Cardiac fibroblast (primary cell): ENCODE measurements at regions not wholly inside any gene's neighbourhood (a gene's known extent, or its start where the extent isn't known, plus 50 kb on each side); places are given as distances from the start of the nearest gene placed in this dataset.

Experiments used
- DNase-seq, 2 donors: peaks; one replicate each; pipeline versions ENCODE4 v3.0.0 to v3.0.0-alpha.2; 2010; ENCODE audit warnings: low read depth in 2 of 2
- H3K4me3 ChIP-seq, 2 donors: replicated peaks in 1 of 2; 1 replicate in 1 of 2; 2 replicates in 1 of 2; pipeline ENCODE4 v1.5.1; 2011; ENCODE audit warnings: low read depth in 2 of 2, low read length in 2 of 2, mild to moderate bottlenecking in 2 of 2, moderate library complexity in 1 of 2
- TF ChIP-seq, protein P1 (sequence below): IDR thresholded peaks from one replicate; pipeline ENCODE4 v1.5.1; 2011; ENCODE audit warnings: low read depth, mild to moderate bottlenecking, low read length, inconsistent platforms

- H3K4me3 ChIP-seq = no peak overlapping the region
- DNase-seq = no peak
- TF ChIP-seq, protein P1, sequence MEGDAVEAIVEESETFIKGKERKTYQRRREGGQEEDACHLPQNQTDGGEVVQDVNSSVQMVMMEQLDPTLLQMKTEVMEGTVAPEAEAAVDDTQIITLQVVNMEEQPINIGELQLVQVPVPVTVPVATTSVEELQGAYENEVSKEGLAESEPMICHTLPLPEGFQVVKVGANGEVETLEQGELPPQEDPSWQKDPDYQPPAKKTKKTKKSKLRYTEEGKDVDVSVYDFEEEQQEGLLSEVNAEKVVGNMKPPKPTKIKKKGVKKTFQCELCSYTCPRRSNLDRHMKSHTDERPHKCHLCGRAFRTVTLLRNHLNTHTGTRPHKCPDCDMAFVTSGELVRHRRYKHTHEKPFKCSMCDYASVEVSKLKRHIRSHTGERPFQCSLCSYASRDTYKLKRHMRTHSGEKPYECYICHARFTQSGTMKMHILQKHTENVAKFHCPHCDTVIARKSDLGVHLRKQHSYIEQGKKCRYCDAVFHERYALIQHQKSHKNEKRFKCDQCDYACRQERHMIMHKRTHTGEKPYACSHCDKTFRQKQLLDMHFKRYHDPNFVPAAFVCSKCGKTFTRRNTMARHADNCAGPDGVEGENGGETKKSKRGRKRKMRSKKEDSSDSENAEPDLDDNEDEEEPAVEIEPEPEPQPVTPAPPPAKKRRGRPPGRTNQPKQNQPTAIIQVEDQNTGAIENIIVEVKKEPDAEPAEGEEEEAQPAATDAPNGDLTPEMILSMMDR = no peak
These were observed 79.4 kb downstream of the SCG2 start for GRCh38 chr2:223522796-223523195.

GRCh38 chr2:223523551-223524001 lies 78.6 kb downstream of the SCG2 start:
- peak; percentile 51 to 94 for DNase-seq
- H3K4me3 ChIP-seq = no peak overlapping the region
- TF ChIP-seq, protein P1 = no peak

- no peak overlapping the region for H3K4me3 ChIP-seq
- no peak for DNase-seq
- TF ChIP-seq, protein P1 = no peak
These were observed 78.1 kb downstream of the SCG2 start for GRCh38 chr2:223524066-223524465.

DNA sequence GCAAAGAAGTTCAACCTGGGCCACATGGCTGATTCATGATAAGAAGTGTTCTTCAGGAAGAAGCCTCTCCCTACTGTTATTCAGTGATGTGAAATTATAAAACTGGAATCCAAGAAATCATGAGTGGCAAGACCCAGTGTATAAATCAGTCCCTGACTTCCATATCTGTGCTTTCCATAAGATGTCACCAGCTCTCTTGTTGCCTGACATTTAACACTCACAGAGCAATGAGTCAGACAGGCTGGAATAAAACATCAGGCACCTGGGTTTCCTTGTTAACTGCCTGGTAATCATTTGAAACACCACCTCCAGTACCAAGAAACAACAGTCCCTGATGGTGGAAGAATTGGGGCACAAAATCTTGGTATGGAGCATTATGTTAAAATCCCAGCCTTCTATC lies 76.1 kb downstream of the SCG2 start:
- DNase-seq = no peak
- no peak overlapping the region for H3K4me3 ChIP-seq
- TF ChIP-seq, protein P1 = no peak

GRCh38 chr2:223528036-223528435 lies 74.1 kb downstream of the SCG2 start:
- H3K4me3 ChIP-seq = no peak overlapping the region
- TF ChIP-seq, protein P1 = no peak
- DNase-seq = peak; percentile 62 to 77

GRCh38 chr2:223529696-223530095 lies 72.5 kb downstream of the SCG2 start:
- DNase-seq = peak in 1 of 2 donors; percentile 17
- no peak overlapping the region for H3K4me3 ChIP-seq

More at GRCh38 chr2:223529696-223530095, 72.5 kb downstream of the SCG2 start:
- TF ChIP-seq, protein P1 = no peak
